Stimulated activated CD4-positive, alpha-beta T cell treated with anti-CD3 and anti-CD28 coated beads, Interleukin-1b, Interleukin-23, amount 100 ng/mL, for 24 hours (primary cell): ENCODE measurements at regions not wholly inside any gene's neighbourhood (a gene's known extent, or its start where the extent isn't known, plus 50 kb on each side); places are given as distances from the start of the nearest gene placed in this dataset.
A peak's percentile ranks its signal among the peaks of the same experiment; 100 is the strongest.
"Not testable (repeated sequence)": the region's sequence is repeated elsewhere in the genome, so short reads cannot be mapped to it uniquely, and the experiment has no call there.

ENCODE experiments used
- DNase-seq, 4 experiments: peaks; one replicate each; pipeline ENCODE4 v3.0.0-alpha.2; 2020; ENCODE audit warnings: low read depth in 4 of 4, low spot score in 1 of 4

DNA sequence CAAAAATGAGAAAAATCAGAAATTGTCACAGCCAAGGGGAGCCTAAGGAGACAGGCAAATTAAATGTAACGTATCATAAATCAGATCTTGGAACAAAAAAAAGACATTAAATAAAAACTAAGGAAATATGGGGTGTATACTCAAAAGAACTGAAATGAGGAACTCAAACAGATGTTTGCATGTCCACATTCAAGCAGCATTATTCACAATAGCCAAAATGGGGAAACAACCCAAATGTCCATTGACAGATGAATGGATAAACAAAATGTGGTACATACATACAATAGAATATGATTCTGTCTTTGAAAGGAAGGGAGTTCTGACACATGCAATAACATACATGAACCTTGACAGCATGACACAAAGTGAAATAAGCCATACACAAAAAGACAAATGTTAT is 155.8 kb upstream of the KLF7 start:
- no peak for DNase-seq

DNA sequence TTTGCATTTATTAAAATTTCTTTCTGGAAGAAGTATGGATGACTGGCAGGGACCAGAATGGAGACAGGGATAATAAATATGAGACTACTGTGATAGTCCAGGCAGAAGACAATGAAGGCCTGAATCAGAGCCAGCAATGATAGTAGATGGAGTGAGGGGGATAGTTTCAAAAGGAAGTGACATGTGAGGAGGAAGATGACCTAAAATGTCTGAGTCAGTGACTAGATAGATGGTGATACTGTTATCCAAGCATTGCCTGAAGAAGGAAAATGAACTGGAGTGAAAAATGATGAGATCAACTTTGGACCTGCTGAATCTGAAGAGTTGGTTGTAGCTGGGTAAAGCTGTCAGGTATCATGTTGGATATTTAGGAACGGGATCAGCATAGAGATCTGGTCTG is 158.3 kb upstream of the KLF7 start:
- no peak for DNase-seq

DNA sequence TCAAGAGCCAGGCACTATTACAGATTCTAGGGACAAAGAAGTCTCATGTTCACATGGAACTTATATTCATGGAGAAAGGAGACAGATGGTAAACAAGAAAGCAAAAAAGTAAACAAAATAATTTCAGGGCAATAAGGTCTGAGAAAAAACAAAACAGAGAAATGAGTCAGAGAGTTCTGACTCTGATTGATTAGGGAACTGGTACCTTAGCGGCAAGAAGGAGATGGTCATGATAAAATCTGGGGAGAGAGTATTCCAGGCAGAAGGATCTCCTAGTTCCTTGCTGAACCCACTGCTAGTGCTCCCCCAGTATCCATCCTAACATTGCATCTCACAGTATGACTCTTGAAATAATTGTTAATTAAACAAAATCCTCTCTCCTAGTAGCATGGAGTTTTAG is 161.8 kb upstream of the KLF7 start:
- no peak for DNase-seq

GRCh38 chr2:207328944-207329386 is 163.2 kb upstream of the KLF7 start:
- no peak for DNase-seq

- peak in 3 of 4 experiments; percentile 28 to 57 (median 32) for DNase-seq
These were observed 165.2 kb upstream of the KLF7 start for GRCh38 chr2:207330912-207331311.

GRCh38 chr2:207331674-207332073 is 165.9 kb upstream of the KLF7 start:
- no peak for DNase-seq

DNA sequence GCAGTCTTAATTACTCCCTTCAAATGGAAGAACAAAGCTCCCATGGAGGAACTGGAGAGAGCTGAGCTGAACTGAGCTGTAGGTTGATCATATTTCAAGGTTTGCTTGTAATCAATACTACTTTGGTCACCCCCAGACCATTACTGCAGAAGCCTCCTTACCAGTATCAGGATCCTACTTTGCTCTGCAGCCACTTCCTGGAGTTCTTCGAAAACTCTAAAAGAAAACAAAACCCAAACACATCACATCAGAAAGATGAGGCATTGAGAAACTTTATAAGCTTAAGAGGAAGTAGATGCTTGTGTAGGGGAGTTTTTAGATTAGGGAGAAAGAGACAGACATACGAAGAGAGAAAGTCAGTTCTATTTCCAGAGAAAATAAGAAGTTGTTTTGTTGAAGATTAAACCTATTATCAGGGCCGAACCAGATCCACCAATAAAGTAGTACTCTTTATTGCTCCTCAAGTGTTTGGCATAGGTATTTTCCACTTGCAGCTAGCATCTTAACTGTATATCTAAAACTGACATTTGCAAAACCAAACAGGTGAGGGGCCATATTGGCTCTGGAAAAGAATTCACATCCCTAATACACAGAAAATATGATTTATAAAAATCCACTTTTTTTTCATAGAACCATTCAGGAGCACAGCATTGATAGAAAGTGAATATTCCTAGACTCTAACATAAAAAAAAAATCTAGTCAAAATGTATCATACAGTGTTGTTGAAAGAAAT is 166.9 kb upstream of the KLF7 start:
- no peak for DNase-seq

GRCh38 chr2:207333599-207334300 is 168.0 kb upstream of the KLF7 start:
- no peak for DNase-seq

- no peak for DNase-seq
These were observed 168.5 kb upstream of the KLF7 start for GRCh38 chr2:207334301-207334623.

- peak in 1 of 4 experiments; percentile 45 for DNase-seq
These were observed 169.1 kb upstream of the KLF7 start for GRCh38 chr2:207334624-207335371.

DNA sequence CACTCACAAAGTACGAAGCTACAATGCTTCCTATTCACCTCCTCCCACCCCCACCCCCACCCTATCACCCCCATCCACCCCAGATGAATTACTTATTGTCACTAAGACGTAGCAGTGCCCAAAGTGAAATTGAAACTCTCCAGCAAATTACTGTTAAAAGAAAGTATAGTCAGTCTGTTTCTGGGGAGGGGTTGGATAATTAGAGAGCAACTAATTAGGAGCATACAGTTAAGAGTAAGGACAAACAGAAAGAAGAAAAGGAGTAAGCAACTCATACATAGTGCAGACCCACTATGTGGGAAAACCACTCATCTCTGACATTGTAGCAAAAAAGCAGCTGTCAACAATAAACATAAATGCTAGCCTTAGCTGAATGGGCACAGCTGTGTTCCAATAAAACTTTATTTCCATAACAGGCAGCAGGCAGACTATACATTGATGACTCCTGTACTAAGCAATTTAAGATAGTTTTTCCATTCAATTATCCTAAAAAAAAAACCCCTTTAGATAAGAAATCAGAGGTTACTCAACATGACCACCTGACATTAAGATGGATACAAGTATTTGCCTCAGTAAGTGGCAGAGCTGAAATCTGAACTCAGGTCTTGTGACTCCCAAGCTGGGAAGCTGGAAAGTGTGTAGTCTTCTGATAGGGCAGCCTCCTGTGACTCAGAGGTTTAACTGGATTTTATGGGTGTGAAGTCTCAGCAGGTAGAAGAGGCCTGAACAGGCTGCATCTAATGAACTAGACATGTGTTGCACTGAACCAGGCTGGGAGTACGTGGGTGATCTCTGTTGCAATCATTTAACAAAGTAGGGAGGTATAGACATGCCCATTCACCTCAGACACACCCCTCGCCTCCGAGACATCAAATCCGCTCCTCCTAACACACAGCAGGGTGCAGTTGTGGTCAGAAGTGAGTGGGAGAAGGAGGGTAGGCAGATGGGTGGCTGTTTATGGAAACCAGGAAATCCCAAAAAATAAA is 171.8 kb upstream of the KLF7 start:
- DNase-seq, result no peak

DNA sequence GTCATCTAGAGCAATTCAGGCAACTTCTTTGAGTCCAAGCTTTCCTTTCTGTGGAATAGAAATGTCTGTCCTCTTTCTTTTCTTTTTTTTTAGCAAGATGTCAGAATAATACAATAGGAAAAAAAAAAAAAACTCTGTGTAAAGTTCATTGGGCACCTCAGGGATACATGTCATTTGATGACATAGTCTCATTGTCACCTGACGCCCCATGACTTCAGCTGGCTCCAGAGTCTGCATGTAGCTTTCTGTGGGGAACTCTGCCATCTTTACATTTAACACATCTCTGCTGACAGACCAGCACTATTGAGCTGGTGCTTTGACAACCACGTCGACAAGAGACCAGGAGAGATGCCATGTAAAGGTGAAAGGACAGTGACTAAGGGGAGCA is 172.5 kb upstream of the KLF7 start:
- no peak for DNase-seq

- DNase-seq, result no peak
These were observed 172.9 kb upstream of the KLF7 start for GRCh38 chr2:207338610-207339009.

DNA sequence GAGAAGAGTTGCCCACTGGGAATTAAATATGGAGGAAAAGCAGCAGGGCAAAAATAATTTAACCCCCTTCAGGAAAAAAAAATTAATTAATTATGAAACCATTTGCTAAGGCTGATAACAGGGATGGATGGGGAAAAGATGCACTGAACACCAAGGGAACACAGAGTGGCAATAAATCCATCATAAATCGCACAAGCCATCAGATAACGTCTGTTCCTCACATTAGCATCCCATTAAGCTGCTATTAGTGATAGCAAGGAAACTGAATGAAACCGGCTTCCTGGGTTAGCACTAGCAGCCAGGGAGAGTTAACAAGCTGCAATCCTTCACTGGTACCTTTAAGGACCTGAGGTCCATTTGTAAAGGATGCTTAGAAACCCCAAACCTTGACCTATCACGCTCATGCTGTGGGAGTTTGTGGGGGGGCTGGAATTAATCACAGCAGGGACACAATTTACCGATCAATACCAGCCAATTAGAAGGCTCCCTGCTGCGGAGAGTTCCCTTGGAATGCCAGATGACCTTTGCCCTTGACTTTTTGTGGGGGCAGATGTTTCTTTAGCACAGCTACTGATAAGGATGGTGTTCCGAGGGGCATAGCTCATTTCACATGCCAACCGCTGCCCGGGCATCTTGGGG is 175.5 kb upstream of the KLF7 start:
- no peak for DNase-seq

DNA sequence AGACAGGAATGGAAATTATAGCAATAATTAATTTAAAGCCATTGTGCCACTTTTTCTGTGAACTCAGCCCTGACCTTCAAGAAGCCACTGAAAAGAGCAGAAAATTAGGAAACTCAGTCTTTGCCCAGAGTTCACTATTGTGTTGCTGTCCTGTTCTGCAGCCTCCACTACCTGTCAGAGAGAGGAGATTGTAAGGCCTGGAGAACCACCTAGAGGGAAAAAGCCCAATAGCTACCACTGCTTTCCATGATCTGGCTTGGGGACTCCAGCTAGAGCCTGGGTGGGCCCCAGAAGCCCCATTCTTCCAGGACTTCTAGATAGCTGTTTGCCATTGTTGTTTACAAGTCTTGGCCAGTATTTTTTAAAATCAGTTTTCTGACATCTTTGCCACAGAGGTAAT is 176.1 kb upstream of the KLF7 start:
- no peak for DNase-seq

- not testable (repeated sequence) for DNase-seq
These were observed 179.0 kb upstream of the KLF7 start for GRCh38 chr2:207344596-207345394.

GRCh38 chr2:207351171-207351570 is 178.6 kb upstream of the CREB1 start:
- no peak for DNase-seq

DNA sequence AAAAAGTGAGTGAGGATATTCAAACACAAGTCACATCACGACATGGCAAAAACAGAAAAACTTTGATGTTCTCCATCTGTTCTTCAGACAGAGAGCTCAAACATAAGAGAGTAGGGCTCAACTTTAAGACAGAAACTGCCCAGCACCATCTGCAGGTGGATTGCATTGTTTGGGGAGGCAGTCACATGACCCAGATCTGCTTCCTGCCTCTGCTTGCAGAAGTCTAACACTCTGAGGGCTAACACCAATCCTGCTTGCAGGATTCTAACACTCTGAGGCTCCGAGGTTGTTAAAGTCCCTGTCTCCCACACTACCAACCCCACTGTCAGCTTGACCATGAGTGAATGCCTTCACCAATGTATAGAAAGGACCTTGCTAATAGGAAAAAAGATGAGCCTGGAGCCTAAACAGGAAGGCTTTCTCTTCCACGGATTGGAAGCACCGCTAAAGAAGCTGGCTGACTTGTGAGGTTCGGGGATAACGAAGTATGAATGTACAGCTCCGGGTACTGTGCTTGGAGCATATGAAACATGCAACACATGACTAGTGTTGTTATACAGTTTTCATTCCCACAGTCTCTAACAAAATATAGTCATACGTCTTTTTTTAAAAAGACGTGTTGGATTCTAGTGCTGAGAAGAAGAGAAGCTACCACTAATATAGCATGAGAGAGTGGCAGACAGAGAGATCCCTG is 176.6 kb upstream of the CREB1 start:
- no peak for DNase-seq

DNA sequence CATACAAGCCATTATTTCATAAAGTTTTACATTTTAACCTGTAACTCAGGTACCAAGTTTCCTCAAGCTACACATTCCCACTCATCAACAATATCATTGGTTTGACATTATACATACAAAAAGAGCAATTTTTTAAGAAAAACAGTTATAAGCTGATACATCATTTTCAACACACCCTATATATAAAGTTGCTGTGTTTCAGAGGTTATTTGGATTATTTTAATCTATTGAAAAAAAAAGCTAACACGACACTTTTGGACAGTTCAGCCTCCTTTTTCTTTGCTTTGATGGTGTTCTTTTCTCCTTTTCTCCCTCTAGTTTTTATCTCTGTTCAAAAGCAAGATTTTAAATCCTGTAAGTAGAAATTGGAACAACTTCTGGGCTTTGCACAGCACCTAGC is 175.9 kb upstream of the CREB1 start:
- no peak for DNase-seq
